ENCODE measurements at regions not wholly inside any gene's neighbourhood (a gene's known extent, or its start where the extent isn't known, plus 50 kb on each side); places are given as distances from the start of the nearest gene placed in this dataset.

GRCh38 chr5:10859393-10860195 is 98.6 kb upstream of the DAP start:
- H4K8ac ChIP-seq (ENCODE audit: extremely low read depth, insufficient read depth, low read length): no peak overlapping the region
- ChIA-PET POLR2A (ENCODE audit: partially characterized antibody) (no interaction called here), CTCF (ENCODE audit: partially characterized antibody) (interaction anchor here (0.6 to 4.8 kb wide), 12 partner anchors 8 to 250 kb away, joined by 3 to 38 read pairs (median 4); no protein-coding TSS in a partner anchor)
- no peaks in the 10 kb centered on the region for H3K23me2 ChIP-seq (ENCODE audit: low read depth, low read length)
- H2BK20ac ChIP-seq (ENCODE audit: low read length): no peak overlapping the region
- no peak overlapping the region for H2AFZ ChIP-seq (ENCODE audit: low read length)
- TF ChIP-seq SP2 (IDR thresholded peaks at IDR 0.05; ENCODE audit: low read length): no peak
- TF ChIP-seq POLR2A (IDR thresholded peaks at IDR 0.05; ENCODE audit: control extremely low read depth in 1 of 2, low read depth in 2 of 2, low read length in 2 of 2): no peak
- TF ChIP-seq GABPA (IDR thresholded peaks at IDR 0.05; ENCODE audit: borderline replicate concordance, insufficient read depth, low read length): no peak
- H3K4me3 ChIP-seq (ENCODE audit: extremely low read depth in 1 of 4, insufficient read depth in 2 of 4, low read depth in 3 of 4, low read length in 4 of 4): no peak overlapping the region
- no peak overlapping the region for H3K56ac ChIP-seq (replicated peaks; ENCODE audit: insufficient read length, low read depth, low read length)
- no peak overlapping the region for H2AK5ac ChIP-seq (ENCODE audit: low read depth, low read length)
- FAIRE-seq: no peak
- no peaks in the 10 kb centered on the region for H3K79me1 ChIP-seq (ENCODE audit: low read depth, low read length)
- no peak overlapping the region for H3K23ac ChIP-seq (ENCODE audit: insufficient read length)
- 83% methylated on average over 15 of the region's 15 CpGs; no CpG with 5 or more reads in 1 of the 2 experiments for WGBS, 2 experiments (ENCODE audit: extremely low coverage in 1 of 2, insufficient coverage in 1 of 2, insufficient read length in 1 of 2, insufficient replicate concordance in 2 of 2, low coverage in 1 of 2, low lambda C conversion rate in 2 of 2, missing lambda C conversion rate in 1 of 2)
- no peaks in the 10 kb centered on the region for H4K20me1 ChIP-seq (replicated peaks in 1 of 2; ENCODE audit: control insufficient read depth in 1 of 2, insufficient read depth in 2 of 2, low read length in 2 of 2)
- no peak overlapping the region for H4K5ac ChIP-seq (ENCODE audit: insufficient read length, low read depth, low read length)
- no peak overlapping the region for H2BK120ac ChIP-seq (replicated peaks; ENCODE audit: low read depth, low read length)
- H2BK5ac ChIP-seq (ENCODE audit: low read depth, low read length): no peak overlapping the region
- H3K4me2 ChIP-seq (ENCODE audit: insufficient read depth in 1 of 2, low read depth in 2 of 2, low read length in 2 of 2): no peak overlapping the region
- no peak overlapping the region for H3K14ac ChIP-seq (ENCODE audit: insufficient read length)
- no peak overlapping the region for H2BK15ac ChIP-seq (ENCODE audit: low read length)
- no peak overlapping the region for H4K91ac ChIP-seq (replicated peaks; ENCODE audit: insufficient read length, low read length)
- H3K4ac ChIP-seq (replicated peaks; ENCODE audit: insufficient read length, low read depth, low read length): no peak overlapping the region
- no peaks in the 10 kb centered on the region for H3K9me3 ChIP-seq (ENCODE audit: insufficient read depth in 2 of 2, low read depth in 1 of 2, low read length in 1 of 2)
- no peak overlapping the region for H3K27ac ChIP-seq (ENCODE audit: low read depth, low read length)
- H3K79me2 ChIP-seq (ENCODE audit: control insufficient read depth in 1 of 2, insufficient read depth in 2 of 2, low read length in 2 of 2): no peaks in the 10 kb centered on the region
- no peaks in the 10 kb centered on the region for H3K36me3 ChIP-seq (ENCODE audit: control insufficient read depth in 2 of 4, insufficient read depth in 4 of 4, low read length in 3 of 4)
- peaks cover 4 to 16% (median 14%) of the 10 kb centered on the region in 4 experiments for H3K4me1 ChIP-seq (replicated peaks in 1 of 4; ENCODE audit: control insufficient read depth in 3 of 4, insufficient read depth in 4 of 4, low read length in 3 of 4)
- H3K27me3 ChIP-seq (replicated peaks in 1 of 4; ENCODE audit: control insufficient read depth in 3 of 4, extremely low read depth in 1 of 4, insufficient read depth in 3 of 4, low read length in 3 of 4): peaks cover 0 to 10% (median 6%) of the 10 kb centered on the region in 4 experiments; a peak in 3 of 7 replicates
- H3K9ac ChIP-seq (replicated peaks in 1 of 4; ENCODE audit: extremely low read depth in 1 of 4, low read depth in 3 of 4, low read length in 3 of 4): no peak overlapping the region
- DNase-seq (ENCODE audit: low read depth in 1 of 2, low spot score in 2 of 2): no peak
- H3K18ac ChIP-seq (ENCODE audit: extremely low read depth, low read length): no peak overlapping the region
- no peak overlapping the region for H2BK12ac ChIP-seq (ENCODE audit: low read depth, low read length)

Measured in H1 (cell line).